ENCODE measurements at regions not wholly inside any gene's neighbourhood (a gene's known extent, or its start where the extent isn't known, plus 50 kb on each side); places are given as distances from the start of the nearest gene placed in this dataset.

DNA sequence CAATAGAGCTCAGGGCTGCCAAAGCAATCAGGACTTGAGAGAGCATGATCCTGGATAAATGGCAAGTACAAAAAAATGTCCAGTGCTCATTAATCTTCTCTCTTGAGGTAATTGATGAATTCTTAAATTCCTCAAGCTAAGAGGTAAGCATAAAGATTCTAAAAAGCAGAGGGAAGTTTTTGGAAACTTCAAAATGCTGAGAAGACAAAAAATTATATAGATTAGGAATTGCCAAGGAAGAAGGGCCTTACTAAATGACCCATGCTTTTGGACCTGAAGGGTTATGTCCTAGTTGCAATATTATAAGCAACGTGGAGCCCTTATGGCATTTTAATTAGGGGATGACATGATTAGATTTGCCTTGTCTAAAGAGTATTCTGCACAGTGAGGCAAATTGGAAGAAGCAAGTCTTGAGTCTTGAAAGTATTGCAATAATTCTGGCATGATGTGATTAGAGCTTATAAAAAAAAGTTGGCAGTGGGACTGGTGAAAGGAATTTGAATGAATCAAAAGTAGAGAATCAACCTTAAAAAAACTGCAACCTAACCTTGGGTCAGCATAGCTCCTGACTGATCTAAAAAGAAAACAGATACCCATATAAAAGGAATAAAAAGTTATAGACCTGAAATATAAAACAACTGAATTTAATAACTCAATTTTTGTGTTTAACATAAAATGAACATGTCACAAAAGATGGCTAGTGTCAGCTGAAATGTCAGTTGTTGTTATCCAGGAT lies 323.8 kb upstream of the ARRDC3 start:
- Mint-ChIP-seq H3K4me3 (no peak overlapping the region), H3K4me1 (0 out of 2 replicates have a peak, but pooled peaks cover 2% of the 10 kb centered on the region), H3K36me3 (no peaks in the 10 kb centered on the region), H3K27me3 (ENCODE audit: low read depth) (no peaks in the 10 kb centered on the region), H3K27ac (no peak overlapping the region), H3K9me3 (peaks cover 11% of the 10 kb centered on the region; the same call in 1 of the 2 replicates)
- ChIA-PET CTCF (no interaction called here), POLR2A (no interaction called here)
- TF ChIP-seq, protein P1, sequence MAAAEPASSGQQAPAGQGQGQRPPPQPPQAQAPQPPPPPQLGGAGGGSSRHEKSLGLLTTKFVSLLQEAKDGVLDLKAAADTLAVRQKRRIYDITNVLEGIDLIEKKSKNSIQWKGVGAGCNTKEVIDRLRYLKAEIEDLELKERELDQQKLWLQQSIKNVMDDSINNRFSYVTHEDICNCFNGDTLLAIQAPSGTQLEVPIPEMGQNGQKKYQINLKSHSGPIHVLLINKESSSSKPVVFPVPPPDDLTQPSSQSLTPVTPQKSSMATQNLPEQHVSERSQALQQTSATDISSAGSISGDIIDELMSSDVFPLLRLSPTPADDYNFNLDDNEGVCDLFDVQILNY (CRISPR knock-in tag; IDR thresholded peaks at IDR 0.05) = no peak
- TF ChIP-seq NFYB (CRISPR knock-in tag; conservative IDR thresholded peaks at IDR 0.05; ENCODE audit: low read depth) (no peak), TEAD1 (CRISPR knock-in tag; IDR thresholded peaks at IDR 0.05) (no peak), ZNF396 (CRISPR knock-in tag; IDR thresholded peaks at IDR 0.05; ENCODE audit: borderline replicate concordance) (no peak)
- TF ChIP-seq, protein P2, sequence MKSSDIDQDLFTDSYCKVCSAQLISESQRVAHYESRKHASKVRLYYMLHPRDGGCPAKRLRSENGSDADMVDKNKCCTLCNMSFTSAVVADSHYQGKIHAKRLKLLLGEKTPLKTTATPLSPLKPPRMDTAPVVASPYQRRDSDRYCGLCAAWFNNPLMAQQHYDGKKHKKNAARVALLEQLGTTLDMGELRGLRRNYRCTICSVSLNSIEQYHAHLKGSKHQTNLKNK (CRISPR knock-in tag; IDR thresholded peaks at IDR 0.05) = no peak
- TF ChIP-seq, protein P3, sequence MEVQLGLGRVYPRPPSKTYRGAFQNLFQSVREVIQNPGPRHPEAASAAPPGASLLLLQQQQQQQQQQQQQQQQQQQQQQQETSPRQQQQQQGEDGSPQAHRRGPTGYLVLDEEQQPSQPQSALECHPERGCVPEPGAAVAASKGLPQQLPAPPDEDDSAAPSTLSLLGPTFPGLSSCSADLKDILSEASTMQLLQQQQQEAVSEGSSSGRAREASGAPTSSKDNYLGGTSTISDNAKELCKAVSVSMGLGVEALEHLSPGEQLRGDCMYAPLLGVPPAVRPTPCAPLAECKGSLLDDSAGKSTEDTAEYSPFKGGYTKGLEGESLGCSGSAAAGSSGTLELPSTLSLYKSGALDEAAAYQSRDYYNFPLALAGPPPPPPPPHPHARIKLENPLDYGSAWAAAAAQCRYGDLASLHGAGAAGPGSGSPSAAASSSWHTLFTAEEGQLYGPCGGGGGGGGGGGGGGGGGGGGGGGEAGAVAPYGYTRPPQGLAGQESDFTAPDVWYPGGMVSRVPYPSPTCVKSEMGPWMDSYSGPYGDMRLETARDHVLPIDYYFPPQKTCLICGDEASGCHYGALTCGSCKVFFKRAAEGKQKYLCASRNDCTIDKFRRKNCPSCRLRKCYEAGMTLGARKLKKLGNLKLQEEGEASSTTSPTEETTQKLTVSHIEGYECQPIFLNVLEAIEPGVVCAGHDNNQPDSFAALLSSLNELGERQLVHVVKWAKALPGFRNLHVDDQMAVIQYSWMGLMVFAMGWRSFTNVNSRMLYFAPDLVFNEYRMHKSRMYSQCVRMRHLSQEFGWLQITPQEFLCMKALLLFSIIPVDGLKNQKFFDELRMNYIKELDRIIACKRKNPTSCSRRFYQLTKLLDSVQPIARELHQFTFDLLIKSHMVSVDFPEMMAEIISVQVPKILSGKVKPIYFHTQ (CRISPR knock-in tag; IDR thresholded peaks at IDR 0.05) = no peak
- TF ChIP-seq, protein P4, sequence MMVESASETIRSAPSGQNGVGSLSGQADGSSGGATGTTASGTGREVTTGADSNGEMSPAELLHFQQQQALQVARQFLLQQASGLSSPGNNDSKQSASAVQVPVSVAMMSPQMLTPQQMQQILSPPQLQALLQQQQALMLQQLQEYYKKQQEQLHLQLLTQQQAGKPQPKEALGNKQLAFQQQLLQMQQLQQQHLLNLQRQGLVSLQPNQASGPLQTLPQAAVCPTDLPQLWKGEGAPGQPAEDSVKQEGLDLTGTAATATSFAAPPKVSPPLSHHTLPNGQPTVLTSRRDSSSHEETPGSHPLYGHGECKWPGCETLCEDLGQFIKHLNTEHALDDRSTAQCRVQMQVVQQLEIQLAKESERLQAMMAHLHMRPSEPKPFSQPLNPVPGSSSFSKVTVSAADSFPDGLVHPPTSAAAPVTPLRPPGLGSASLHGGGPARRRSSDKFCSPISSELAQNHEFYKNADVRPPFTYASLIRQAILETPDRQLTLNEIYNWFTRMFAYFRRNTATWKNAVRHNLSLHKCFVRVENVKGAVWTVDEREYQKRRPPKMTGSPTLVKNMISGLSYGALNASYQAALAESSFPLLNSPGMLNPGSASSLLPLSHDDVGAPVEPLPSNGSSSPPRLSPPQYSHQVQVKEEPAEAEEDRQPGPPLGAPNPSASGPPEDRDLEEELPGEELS (CRISPR knock-in tag; IDR thresholded peaks at IDR 0.05) = no peak
- TF ChIP-seq, protein P5, sequence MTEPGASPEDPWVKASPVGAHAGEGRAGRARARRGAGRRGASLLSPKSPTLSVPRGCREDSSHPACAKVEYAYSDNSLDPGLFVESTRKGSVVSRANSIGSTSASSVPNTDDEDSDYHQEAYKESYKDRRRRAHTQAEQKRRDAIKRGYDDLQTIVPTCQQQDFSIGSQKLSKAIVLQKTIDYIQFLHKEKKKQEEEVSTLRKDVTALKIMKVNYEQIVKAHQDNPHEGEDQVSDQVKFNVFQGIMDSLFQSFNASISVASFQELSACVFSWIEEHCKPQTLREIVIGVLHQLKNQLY (CRISPR knock-in tag; IDR thresholded peaks at IDR 0.05) = no peak
- TF ChIP-seq, protein P6, sequence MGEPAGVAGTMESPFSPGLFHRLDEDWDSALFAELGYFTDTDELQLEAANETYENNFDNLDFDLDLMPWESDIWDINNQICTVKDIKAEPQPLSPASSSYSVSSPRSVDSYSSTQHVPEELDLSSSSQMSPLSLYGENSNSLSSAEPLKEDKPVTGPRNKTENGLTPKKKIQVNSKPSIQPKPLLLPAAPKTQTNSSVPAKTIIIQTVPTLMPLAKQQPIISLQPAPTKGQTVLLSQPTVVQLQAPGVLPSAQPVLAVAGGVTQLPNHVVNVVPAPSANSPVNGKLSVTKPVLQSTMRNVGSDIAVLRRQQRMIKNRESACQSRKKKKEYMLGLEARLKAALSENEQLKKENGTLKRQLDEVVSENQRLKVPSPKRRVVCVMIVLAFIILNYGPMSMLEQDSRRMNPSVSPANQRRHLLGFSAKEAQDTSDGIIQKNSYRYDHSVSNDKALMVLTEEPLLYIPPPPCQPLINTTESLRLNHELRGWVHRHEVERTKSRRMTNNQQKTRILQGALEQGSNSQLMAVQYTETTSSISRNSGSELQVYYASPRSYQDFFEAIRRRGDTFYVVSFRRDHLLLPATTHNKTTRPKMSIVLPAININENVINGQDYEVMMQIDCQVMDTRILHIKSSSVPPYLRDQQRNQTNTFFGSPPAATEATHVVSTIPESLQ (CRISPR knock-in tag; IDR thresholded peaks at IDR 0.05) = no peak
- DNase-seq (ENCODE audit: low spot score) (no peak), ATAC-seq (no peak)

DNA sequence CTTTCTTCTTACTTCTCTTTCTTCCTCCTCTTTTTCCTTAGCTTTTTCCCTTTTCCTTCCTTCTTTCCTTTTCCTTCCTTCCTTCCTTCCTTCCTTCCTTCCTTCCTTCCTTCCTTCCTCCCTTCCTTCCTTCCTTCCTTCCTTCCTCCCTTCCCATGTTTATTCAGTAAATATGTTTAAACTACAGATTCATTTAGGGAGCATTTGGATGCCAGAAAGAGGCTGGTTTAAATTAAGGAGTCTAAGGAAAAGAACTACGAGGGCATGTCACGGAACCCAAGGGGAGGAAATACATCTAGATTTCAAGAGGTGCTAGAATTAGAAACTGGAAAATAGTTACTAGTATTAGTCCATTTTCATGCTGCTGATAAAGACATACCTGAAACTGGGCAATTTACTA lies 320.0 kb upstream of the ARRDC3 start:
- Mint-ChIP-seq H3K27me3 (ENCODE audit: low read depth) (no peaks in the 10 kb centered on the region), H3K9me3 (peaks cover 18% of the 10 kb centered on the region), H3K4me3 (no peak overlapping the region), H3K4me1 (peaks cover 7% of the 10 kb centered on the region), H3K36me3 (peaks cover 6% of the 10 kb centered on the region; the same call in 1 of the 2 replicates), H3K27ac (no peak overlapping the region)
- CTCF ChIA-PET = no interaction called here
- TF ChIP-seq, protein P7, sequence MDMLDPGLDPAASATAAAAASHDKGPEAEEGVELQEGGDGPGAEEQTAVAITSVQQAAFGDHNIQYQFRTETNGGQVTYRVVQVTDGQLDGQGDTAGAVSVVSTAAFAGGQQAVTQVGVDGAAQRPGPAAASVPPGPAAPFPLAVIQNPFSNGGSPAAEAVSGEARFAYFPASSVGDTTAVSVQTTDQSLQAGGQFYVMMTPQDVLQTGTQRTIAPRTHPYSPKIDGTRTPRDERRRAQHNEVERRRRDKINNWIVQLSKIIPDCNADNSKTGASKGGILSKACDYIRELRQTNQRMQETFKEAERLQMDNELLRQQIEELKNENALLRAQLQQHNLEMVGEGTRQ (CRISPR knock-in tag; IDR thresholded peaks at IDR 0.05) = no peak
- TF ChIP-seq ETV6 (CRISPR knock-in tag; IDR thresholded peaks at IDR 0.05) = no peak
- POLR2A ChIA-PET = no interaction called here
- ATAC-seq (no peak), DNase-seq (ENCODE audit: low spot score) (no peak)
